HepG2 (cell line): ENCODE measurements at regions not wholly inside any gene's neighbourhood (a gene's known extent, or its start where the extent isn't known, plus 50 kb on each side); places are given as distances from the start of the nearest gene placed in this dataset.

Experiments
- JUND ChIP-seq: sonication (generic); formaldehyde crosslinking; IDR thresholded peaks from 2 replicates; pipeline ENCODE4 v1.8.0; 2022; ENCODE audit warnings: mild to moderate bottlenecking, missing genetic modification reagents
- TAF1 ChIP-seq: sonication (generic); formaldehyde crosslinking; IDR thresholded peaks from 2 replicates; pipeline ENCODE4 v1.4.0; 2020; ENCODE audit warnings: missing genetic modification reagents
- ZBTB2 ChIP-seq: sonication (generic); formaldehyde crosslinking; IDR thresholded peaks from 2 replicates; pipeline ENCODE4 v1.8.0; 2022; ENCODE audit warnings: low read depth, missing genetic modification reagents
- TF ChIP-seq, protein P1 (sequence below): sonication (generic); formaldehyde crosslinking; IDR thresholded peaks from 2 replicates; pipeline ENCODE4 v1.5.0; 2020; ENCODE audit warnings: mild to moderate bottlenecking, missing genetic modification reagents, moderate library complexity

GRCh38 chr13:73913079-73913740 is 221.0 kb downstream of the KLF12 start:
- TF ChIP-seq JUND (CRISPR knock-in tag) (no peak), ZBTB2 (CRISPR knock-in tag) (no peak), TAF1 (CRISPR knock-in tag) (no peak)
- TF ChIP-seq, protein P1, sequence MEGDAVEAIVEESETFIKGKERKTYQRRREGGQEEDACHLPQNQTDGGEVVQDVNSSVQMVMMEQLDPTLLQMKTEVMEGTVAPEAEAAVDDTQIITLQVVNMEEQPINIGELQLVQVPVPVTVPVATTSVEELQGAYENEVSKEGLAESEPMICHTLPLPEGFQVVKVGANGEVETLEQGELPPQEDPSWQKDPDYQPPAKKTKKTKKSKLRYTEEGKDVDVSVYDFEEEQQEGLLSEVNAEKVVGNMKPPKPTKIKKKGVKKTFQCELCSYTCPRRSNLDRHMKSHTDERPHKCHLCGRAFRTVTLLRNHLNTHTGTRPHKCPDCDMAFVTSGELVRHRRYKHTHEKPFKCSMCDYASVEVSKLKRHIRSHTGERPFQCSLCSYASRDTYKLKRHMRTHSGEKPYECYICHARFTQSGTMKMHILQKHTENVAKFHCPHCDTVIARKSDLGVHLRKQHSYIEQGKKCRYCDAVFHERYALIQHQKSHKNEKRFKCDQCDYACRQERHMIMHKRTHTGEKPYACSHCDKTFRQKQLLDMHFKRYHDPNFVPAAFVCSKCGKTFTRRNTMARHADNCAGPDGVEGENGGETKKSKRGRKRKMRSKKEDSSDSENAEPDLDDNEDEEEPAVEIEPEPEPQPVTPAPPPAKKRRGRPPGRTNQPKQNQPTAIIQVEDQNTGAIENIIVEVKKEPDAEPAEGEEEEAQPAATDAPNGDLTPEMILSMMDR = no peak
